Transverse colon (tissue), 3 donors: ENCODE measurements at regions not wholly inside any gene's neighbourhood (a gene's known extent, or its start where the extent isn't known, plus 50 kb on each side); places are given as distances from the start of the nearest gene placed in this dataset.

Source experiments
- EP300 ChIP-seq: sonication (generic); formaldehyde crosslinking; IDR thresholded peaks from one replicate; pipeline ENCODE4 v1.6.1; 2017; ENCODE audit warnings: antibody characterized with exemption, low read depth
- TF ChIP-seq, protein P1 (sequence below), 5 experiments: fragments of 200-600 bp in 3 of 5; fragments of 450-650 bp in 2 of 5; sonication (generic) in 3 of 5; IDR thresholded peaks; 1 replicate in 2 of 5; 2 replicates in 3 of 5; pipeline ENCODE4 v1.5.1; 2016 to 2017; ENCODE audit warnings: antibody characterized with exemption in 5 of 5, inconsistent platforms in 3 of 5, mild to moderate bottlenecking in 2 of 5, moderate library complexity in 1 of 5

DNA sequence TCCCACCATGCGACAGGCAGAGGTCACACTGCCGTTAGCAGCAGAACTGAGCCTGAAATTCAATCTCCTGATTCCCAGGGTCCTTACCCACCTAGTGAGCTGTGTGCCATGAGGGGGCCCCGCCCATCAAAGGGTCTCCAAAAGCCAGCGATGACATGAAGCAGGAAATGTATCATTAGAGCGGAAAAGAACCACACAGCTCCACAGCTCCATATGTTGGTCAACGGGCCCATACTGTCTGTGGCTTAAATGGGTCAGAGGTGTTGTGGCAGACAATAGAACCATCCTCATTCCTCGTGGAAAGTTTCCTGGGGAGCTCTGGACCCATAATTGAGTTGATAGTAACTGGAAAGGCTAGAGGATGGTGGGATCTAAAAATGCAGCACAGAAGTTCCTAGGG is 68.1 kb upstream of the PODXL start:
- TF ChIP-seq, protein P1, sequence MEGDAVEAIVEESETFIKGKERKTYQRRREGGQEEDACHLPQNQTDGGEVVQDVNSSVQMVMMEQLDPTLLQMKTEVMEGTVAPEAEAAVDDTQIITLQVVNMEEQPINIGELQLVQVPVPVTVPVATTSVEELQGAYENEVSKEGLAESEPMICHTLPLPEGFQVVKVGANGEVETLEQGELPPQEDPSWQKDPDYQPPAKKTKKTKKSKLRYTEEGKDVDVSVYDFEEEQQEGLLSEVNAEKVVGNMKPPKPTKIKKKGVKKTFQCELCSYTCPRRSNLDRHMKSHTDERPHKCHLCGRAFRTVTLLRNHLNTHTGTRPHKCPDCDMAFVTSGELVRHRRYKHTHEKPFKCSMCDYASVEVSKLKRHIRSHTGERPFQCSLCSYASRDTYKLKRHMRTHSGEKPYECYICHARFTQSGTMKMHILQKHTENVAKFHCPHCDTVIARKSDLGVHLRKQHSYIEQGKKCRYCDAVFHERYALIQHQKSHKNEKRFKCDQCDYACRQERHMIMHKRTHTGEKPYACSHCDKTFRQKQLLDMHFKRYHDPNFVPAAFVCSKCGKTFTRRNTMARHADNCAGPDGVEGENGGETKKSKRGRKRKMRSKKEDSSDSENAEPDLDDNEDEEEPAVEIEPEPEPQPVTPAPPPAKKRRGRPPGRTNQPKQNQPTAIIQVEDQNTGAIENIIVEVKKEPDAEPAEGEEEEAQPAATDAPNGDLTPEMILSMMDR (IDR thresholded peaks at IDR 0.05) = no peak
- TF ChIP-seq EP300 = no peak
